ENCODE measurements at regions not wholly inside any gene's neighbourhood (a gene's known extent, or its start where the extent isn't known, plus 50 kb on each side); places are given as distances from the start of the nearest gene placed in this dataset.
"Not testable (repeated sequence)": the region's sequence is repeated elsewhere in the genome, so short reads cannot be mapped to it uniquely, and the experiment has no call there.

- DNase-seq (ENCODE audit: extremely low read depth, low read depth), result no peak
Observed at GRCh38 chr10:124194199-124194824, 100.9 kb upstream of the CHST15 start.

- DNase-seq (ENCODE audit: extremely low read depth, low read depth), result no peak
Observed at GRCh38 chr10:124193309-124193696, 99.9 kb upstream of the CHST15 start.

- not testable (repeated sequence) for DNase-seq (ENCODE audit: extremely low read depth, low read depth)
Observed at GRCh38 chr10:124192664-124193308, 99.4 kb upstream of the CHST15 start.

- DNase-seq (ENCODE audit: extremely low read depth, low read depth), result not testable (repeated sequence)
Observed at GRCh38 chr10:124190476-124190875, 97.1 kb upstream of the CHST15 start.

- DNase-seq (ENCODE audit: extremely low read depth, low read depth), result no peak
Observed at GRCh38 chr10:124186956-124187355, 93.6 kb upstream of the CHST15 start.

- no peak for DNase-seq (ENCODE audit: extremely low read depth, low read depth)
Observed at GRCh38 chr10:124185084-124185483, 91.7 kb upstream of the CHST15 start.

GRCh38 chr10:124184208-124184830, 90.9 kb upstream of the CHST15 start:
- no peak for DNase-seq (ENCODE audit: extremely low read depth, low read depth)

- DNase-seq (ENCODE audit: extremely low read depth, low read depth), result no peak
Observed at GRCh38 chr10:124183617-124184016, 90.2 kb upstream of the CHST15 start.

GRCh38 chr10:124182088-124182541, 88.7 kb upstream of the CHST15 start:
- no peak for DNase-seq (ENCODE audit: extremely low read depth, low read depth)

- no peak for DNase-seq (ENCODE audit: extremely low read depth, low read depth)
Observed at GRCh38 chr10:124181656-124182055, 88.3 kb upstream of the CHST15 start.

GRCh38 chr10:124180947-124181549, 87.7 kb upstream of the CHST15 start:
- DNase-seq (ENCODE audit: extremely low read depth, low read depth), result no peak

- no peak for DNase-seq (ENCODE audit: extremely low read depth, low read depth)
Observed at GRCh38 chr10:124180044-124180745, 86.8 kb upstream of the CHST15 start.

- DNase-seq (ENCODE audit: extremely low read depth, low read depth), result no peak
Observed at GRCh38 chr10:124179308-124180043, 86.1 kb upstream of the CHST15 start.

- no peak for DNase-seq (ENCODE audit: extremely low read depth, low read depth)
Observed at GRCh38 chr10:124177180-124177518, 83.8 kb upstream of the CHST15 start.

GRCh38 chr10:124176349-124177179, 83.2 kb upstream of the CHST15 start:
- no peak for DNase-seq (ENCODE audit: extremely low read depth, low read depth)

- DNase-seq (ENCODE audit: extremely low read depth, low read depth), result no peak
Observed at GRCh38 chr10:124175701-124176348, 82.4 kb upstream of the CHST15 start.

GRCh38 chr10:124174673-124175645, 81.6 kb upstream of the CHST15 start:
- DNase-seq (ENCODE audit: extremely low read depth, low read depth), result no peak

- no peak for DNase-seq (ENCODE audit: extremely low read depth, low read depth)
Observed at GRCh38 chr10:124174071-124174566, 80.7 kb upstream of the CHST15 start.
